GM18498 (cell line): ENCODE measurements at regions not wholly inside any gene's neighbourhood (a gene's known extent, or its start where the extent isn't known, plus 50 kb on each side); places are given as distances from the start of the nearest gene placed in this dataset.

Experiments
- ATAC-seq: cut with Tn5 transposase; IDR thresholded peaks from one replicate; pipeline ENCODE4 v1.9.1; 2021; ENCODE audit warnings: mild to moderate bottlenecking, moderate library complexity; ENCODE audit not compliant: unreplicated experiment

DNA sequence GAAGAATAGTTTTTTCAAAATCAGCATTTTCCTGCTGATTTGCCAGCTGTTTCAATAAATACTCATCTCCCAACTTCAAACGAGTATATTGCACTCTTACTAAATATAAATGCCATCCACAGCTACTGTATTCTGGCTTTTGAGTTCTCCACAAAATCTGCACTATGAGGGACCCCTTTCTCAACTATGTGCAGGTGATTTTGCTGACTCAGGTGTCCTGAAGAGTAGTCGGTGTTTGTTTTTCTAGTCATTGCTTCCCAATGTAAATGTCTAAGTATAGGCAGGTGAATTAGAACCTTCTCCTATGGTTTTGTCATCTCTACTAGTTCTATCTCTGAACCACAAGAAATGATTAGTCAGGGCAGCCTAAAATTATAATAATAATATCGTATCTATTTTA lies 616.8 kb upstream of the MEF2C start:
- ATAC-seq, result no peak

DNA sequence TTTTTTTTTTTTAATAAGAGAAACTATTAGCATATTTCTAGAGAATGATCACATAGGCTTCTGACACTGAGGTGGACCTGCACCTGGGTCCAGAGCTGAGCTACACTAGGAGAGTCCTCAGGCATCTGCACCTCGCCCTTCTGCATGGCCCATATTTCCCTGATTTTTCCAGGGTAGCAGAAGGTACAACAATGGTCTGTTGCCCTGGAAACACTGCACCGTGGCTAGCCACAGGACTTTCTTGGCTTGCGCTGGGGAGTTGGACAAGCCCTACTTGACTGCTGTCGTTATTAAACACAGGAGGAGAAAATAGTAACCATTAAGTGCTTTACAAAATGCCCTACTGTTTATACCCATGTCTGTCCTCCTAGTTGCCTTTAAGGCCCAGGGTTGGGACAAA lies 615.7 kb upstream of the MEF2C start:
- ATAC-seq, result no peak

- ATAC-seq, result no peak
These were observed 610.4 kb upstream of the MEF2C start for GRCh38 chr5:89493414-89493813.

- no peak for ATAC-seq
These were observed 602.0 kb upstream of the MEF2C start for GRCh38 chr5:89484962-89485361.

DNA sequence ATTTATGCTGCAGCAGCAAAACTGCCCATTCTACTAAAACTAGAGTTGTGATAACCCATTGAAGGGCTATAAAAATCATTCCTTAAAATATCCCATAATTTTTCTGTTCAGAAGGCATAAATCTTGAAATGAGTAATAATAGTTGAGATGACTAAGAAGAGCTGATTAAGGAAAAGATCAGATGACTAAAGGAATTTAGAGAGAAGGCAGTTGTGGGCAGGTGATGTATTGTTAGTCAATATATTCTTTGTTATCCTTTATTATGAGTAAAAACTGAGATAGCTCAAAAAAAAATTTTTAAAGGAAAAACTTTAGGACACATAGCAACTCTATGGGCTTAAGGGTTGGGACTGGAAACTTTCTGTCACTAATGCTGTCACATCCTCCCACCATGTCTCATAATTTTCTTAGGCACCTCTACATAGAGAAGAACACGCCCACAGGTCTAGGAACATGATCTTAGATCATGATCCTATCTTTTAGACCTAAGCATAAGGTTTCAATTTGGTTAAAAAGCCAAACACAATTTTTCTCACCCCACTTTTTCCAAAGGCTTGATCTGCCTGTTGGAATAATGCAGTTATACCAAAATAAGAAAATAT lies 597.5 kb upstream of the MEF2C start:
- ATAC-seq, result no peak

DNA sequence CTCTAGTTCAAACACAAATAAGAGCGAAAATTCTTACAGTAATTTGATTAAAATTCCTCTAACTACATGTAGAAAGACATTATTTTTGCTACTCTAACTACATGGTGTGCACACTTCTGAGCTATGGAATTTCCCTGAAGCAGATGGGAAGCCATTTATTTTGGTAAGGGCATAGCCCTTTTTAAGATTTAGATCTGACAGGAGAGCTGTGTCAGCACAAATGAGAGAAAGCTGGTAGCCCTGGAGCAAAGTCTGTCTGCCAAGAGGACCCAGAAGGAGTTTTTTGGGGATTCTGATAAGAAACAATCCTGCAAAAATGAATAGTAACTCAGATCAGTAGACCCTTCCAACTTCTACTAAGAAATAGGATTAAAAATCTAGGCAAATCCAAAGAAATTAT lies 595.9 kb upstream of the MEF2C start:
- no peak for ATAC-seq

DNA sequence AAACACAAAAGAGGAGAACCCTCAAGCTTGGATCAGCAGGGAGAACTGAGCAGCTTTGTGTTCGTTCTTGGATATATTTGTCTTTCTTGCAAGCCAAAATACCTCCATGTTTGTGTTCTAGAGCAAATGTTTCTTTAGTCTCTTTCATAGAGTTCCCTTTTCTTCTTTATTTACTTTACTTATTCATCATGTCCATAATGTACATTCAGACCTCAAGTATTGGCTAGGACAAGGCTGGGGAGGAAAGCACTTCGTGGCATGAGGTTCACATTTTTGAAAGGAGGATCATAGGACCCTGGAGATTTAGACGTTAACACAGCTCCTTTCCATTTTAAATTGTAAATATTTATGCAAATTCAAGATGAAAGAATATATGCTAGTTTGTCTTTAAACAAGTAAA lies 590.2 kb upstream of the MEF2C start:
- ATAC-seq, result no peak

- ATAC-seq, result no peak
These were observed 588.6 kb upstream of the MEF2C start for GRCh38 chr5:89471541-89471940.

DNA sequence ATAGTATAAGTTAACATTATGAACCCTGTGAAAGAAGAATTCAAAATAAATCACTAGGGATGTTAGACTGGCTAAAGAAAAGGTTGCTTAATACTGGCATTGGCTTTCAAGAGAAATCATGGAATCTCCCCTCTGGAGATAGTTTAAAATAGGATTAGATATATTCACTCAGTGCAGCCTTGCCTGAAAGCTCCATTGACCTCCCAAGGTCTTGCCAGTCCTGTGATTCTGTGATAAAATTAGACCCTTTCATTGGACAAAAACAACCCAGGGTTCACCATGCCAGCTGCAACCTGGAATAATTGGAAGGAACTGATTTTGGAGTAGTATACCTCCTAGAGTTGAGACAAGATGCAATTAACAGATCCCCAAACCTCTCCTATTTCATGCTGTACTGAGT lies 588.1 kb upstream of the MEF2C start:
- ATAC-seq, result no peak

GRCh38 chr5:89470658-89471057 lies 587.7 kb upstream of the MEF2C start:
- no peak for ATAC-seq

- no peak for ATAC-seq
These were observed 575.3 kb upstream of the MEF2C start for GRCh38 chr5:89458332-89458656.

- ATAC-seq, result no peak
These were observed 574.7 kb upstream of the MEF2C start for GRCh38 chr5:89457411-89458331.

- no peak for ATAC-seq
These were observed 569.1 kb upstream of the MEF2C start for GRCh38 chr5:89452081-89452480.

GRCh38 chr5:89451263-89451662 lies 568.3 kb upstream of the MEF2C start:
- no peak for ATAC-seq

- ATAC-seq, result no peak
These were observed 567.2 kb upstream of the MEF2C start for GRCh38 chr5:89450149-89450538.

DNA sequence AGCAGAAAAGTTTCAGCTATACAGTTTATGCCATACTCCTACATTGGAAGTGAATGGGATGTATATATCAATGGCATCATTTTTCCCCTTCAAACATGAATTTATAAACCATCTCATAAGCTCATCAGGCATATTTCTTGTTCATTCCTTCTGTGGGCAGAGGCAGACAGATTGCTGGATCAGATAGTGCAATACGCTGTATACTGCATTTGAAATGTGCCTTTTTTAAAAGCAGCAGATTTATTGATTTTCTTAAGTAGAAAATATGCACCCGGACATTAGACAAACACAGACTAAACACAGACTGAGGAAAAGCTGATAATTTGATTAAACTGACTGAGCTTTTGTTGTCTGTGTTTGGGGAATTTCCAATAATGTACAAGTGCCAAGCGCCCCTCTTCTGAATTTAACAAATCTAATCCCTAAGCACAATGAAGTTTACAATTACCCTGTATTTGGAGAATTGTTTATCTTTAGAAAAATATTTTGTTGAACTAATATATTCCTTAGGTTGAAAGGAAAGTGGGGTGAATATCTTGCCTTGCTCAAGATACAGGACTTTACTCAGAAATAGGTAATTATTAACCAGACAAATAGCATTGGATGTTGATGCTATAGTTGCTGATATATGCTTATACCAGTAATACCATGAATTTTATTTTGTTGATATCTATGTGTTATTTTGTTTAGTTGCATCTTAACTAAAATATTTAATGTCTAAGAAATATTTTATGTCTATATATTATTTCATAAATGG lies 566.6 kb upstream of the MEF2C start:
- no peak for ATAC-seq

GRCh38 chr5:89447027-89447426 lies 564.0 kb upstream of the MEF2C start:
- ATAC-seq, result no peak

DNA sequence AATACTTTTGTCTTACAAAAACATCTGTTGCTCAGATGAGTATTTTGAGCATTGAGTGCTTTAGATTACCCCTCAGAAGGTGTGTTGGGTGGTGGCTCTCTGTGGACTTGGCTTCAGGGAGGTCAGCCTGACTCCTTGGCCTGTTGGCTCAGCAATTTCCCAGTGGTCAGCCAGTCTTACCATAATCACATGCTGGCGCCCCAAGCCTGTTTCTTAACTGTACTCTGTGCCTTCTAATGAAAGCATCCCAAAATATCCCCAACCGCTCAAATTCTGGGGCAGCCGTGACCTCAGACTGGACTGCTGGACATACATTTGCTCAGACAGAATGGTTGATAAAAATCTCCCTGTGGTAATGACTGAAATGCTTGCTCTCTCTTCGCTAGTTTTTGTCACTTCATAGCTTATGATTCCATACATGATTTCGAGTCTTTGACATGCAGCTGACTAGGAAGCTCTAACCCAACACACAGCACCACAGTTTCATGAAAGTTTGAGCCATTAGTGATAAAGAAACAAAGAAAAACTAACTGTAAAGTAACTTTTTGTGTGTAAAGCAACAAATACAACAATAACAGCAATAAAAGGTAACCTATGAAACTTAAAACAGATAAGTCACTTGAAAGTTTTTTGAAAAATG lies 562.2 kb upstream of the MEF2C start:
- peak; percentile 48 for ATAC-seq

- ATAC-seq, result no peak
These were observed 561.1 kb upstream of the MEF2C start for GRCh38 chr5:89444088-89444487.

- ATAC-seq, result no peak
These were observed 560.5 kb upstream of the MEF2C start for GRCh38 chr5:89443508-89443907.

DNA sequence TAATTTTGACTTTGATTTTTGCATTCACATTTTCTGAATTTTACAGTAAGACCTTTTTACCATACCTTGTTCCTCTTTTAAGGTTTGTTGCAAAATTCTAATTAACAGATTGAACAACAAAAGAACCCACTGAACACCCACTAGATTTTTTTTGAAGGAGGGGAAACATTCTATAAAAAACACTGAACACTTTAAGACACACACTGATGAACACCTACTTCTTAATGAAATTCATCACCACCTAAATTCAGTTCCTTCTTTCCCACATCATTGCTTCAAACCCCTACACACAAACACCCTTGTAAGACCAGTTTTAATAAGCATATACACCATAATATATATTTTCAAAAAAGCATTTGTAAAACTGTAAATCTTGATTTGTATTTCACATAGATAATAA lies 559.0 kb upstream of the MEF2C start:
- ATAC-seq, result no peak
